Right cardiac atrium (tissue), 5 donors: ENCODE measurements at regions not wholly inside any gene's neighbourhood (a gene's known extent, or its start where the extent isn't known, plus 50 kb on each side); places are given as distances from the start of the nearest gene placed in this dataset.
A peak's percentile ranks its signal among the peaks of the same experiment; 100 is the strongest.

Experiments used
- ATAC-seq, 2 donors: fragments of 200-7000 bp; cut with Tn5 transposase; one replicate each; pipeline versions ENCODE4 v1.8.0 to v1.9.1; 2020; ENCODE audit warnings: moderate library complexity in 2 of 2, mild to moderate bottlenecking in 1 of 2
- DNase-seq, 3 donors: peaks; one replicate each; pipeline ENCODE4 v3.0.0-alpha.2; 2020
- H3K27ac ChIP-seq: one replicate; pipeline ENCODE4 v1.5.1; 2013; ENCODE audit warnings: mild to moderate bottlenecking, low read length, control low read depth, moderate library complexity
- H3K27me3 ChIP-seq: one replicate; pipeline ENCODE4 v1.6.1; 2013; ENCODE audit not compliant: control insufficient read depth, insufficient read depth
- H3K4me1 ChIP-seq: one replicate; pipeline ENCODE4 v1.6.1; 2013; ENCODE audit warnings: low read length; ENCODE audit not compliant: control insufficient read depth, insufficient read depth
- H3K4me3 ChIP-seq: one replicate; pipeline ENCODE4 v1.5.1; 2013; ENCODE audit warnings: low read length, control low read depth
- H3K9me3 ChIP-seq: one replicate; pipeline ENCODE4 v1.6.1; 2013; ENCODE audit warnings: low read length; ENCODE audit not compliant: control insufficient read depth
- WGBS: extraction: QIAGEN DNeasy Blood & Tissue Kit; methylation state at CpG from one replicate; pipeline ENCODE4 v1.1.7; 2013; 5-methylcytosine and 5-hydroxymethylcytosine counted together
- intact Hi-C, 4 donors: fragments of 100-400 bp; cut with DNase I; formaldehyde crosslinking; loops; one replicate each; pipeline versions ENCODE4 v1.11.0 to v1.14.0; 2022 to 2023
- donor health status: healthy with polysubstance abuse.
- donor health status: DM: no; HTN: yes; CAD: no.
- donor health status: DM: no; HTN: no; CAD: no.
- donor health status: DM: no; HTN: yes; CAD: no; lungs with severe emphysema.
- donor health status: DM: yes; HTN: yes; CAD: no.

- no peak overlapping the region for H3K27ac ChIP-seq
- no peak overlapping the region for H3K4me3 ChIP-seq
- H3K4me1 ChIP-seq: no peaks in the 10 kb centered on the region
- no peaks in the 10 kb centered on the region for H3K27me3 ChIP-seq
- H3K9me3 ChIP-seq: no peaks in the 10 kb centered on the region
- no peak for ATAC-seq
- DNase-seq: peak in 1 of 3 donors; percentile 28
- WGBS: 94% methylated on average over 20 of the region's 20 CpGs
- intact Hi-C loops: no loop called here
Observed at GRCh38 chr18:30352551-30353168, 689.9 kb downstream of the DSC3 start.

- no peaks in the 10 kb centered on the region for H3K27me3 ChIP-seq
- intact Hi-C loops: no loop called here
- no peak for DNase-seq
- no peaks in the 10 kb centered on the region for H3K9me3 ChIP-seq
- H3K4me1 ChIP-seq: no peaks in the 10 kb centered on the region
- no peak for ATAC-seq
- no peak overlapping the region for H3K27ac ChIP-seq
- H3K4me3 ChIP-seq: no peak overlapping the region
- 46% methylated on average over 1 of the region's 1 CpG for whole genome bisulfite sequencing
Observed at GRCh38 chr18:30350263-30350662, 692.3 kb downstream of the DSC3 start.

- H3K4me3 ChIP-seq: no peak overlapping the region
- DNase-seq: no peak
- WGBS: 68% methylated on average over 2 of the region's 2 CpGs
- no peaks in the 10 kb centered on the region for H3K4me1 ChIP-seq
- H3K27ac ChIP-seq: no peak overlapping the region
- ATAC-seq: no peak
- no peaks in the 10 kb centered on the region for H3K9me3 ChIP-seq
- intact Hi-C loops: no loop called here
- no peaks in the 10 kb centered on the region for H3K27me3 ChIP-seq
Observed at GRCh38 chr18:30343090-30343489, 699.5 kb downstream of the DSC3 start.

GRCh38 chr18:30342675-30343074 is 699.9 kb downstream of the DSC3 start:
- Histone ChIP-seq H3K27me3 (no peaks in the 10 kb centered on the region), H3K9me3 (no peaks in the 10 kb centered on the region), H3K27ac (no peak overlapping the region), H3K4me3 (no peak overlapping the region), H3K4me1 (no peaks in the 10 kb centered on the region)
- intact Hi-C loops: no loop called here
- no peak for ATAC-seq
- WGBS: 80% methylated on average over 2 of the region's 2 CpGs
- no peak for DNase-seq

GRCh38 chr18:30334781-30335180 is 707.8 kb downstream of the DSC3 start:
- WGBS: 82% methylated on average over 7 of the region's 7 CpGs
- Histone ChIP-seq H3K27ac (no peak overlapping the region), H3K9me3 (no peaks in the 10 kb centered on the region), H3K27me3 (no peaks in the 10 kb centered on the region), H3K4me1 (no peaks in the 10 kb centered on the region), H3K4me3 (no peak overlapping the region)
- intact Hi-C loops: no loop called here
- ATAC-seq (no peak), DNase-seq (no peak)

- ATAC-seq: no peak
- 84% methylated on average over 4 of the region's 4 CpGs for WGBS
- Histone ChIP-seq H3K9me3 (no peaks in the 10 kb centered on the region), H3K4me1 (no peaks in the 10 kb centered on the region), H3K4me3 (no peak overlapping the region), H3K27me3 (no peaks in the 10 kb centered on the region), H3K27ac (no peak overlapping the region)
- DNase-seq: no peak
- intact Hi-C loops: no loop called here
Observed at GRCh38 chr18:30333310-30333709, 709.2 kb downstream of the DSC3 start.

GRCh38 chr18:30328839-30329238 is 713.7 kb downstream of the DSC3 start:
- intact Hi-C loops: no loop called here
- H3K4me1 ChIP-seq: no peaks in the 10 kb centered on the region
- no peak for ATAC-seq
- 89% methylated on average over 3 of the region's 3 CpGs for WGBS
- no peak overlapping the region for H3K27ac ChIP-seq
- no peaks in the 10 kb centered on the region for H3K9me3 ChIP-seq
- no peaks in the 10 kb centered on the region for H3K27me3 ChIP-seq
- DNase-seq: no peak
- no peak overlapping the region for H3K4me3 ChIP-seq

GRCh38 chr18:30302181-30302580 is 740.4 kb downstream of the DSC3 start:
- H3K27ac ChIP-seq: no peak overlapping the region
- H3K27me3 ChIP-seq: no peaks in the 10 kb centered on the region
- H3K4me3 ChIP-seq: no peak overlapping the region
- H3K4me1 ChIP-seq: no peaks in the 10 kb centered on the region
- DNase-seq (no peak), ATAC-seq (no peak)
- no peaks in the 10 kb centered on the region for H3K9me3 ChIP-seq
- intact Hi-C loops: no loop called here

GRCh38 chr18:30298769-30299168 is 743.8 kb downstream of the DSC3 start:
- H3K4me3 ChIP-seq: no peak overlapping the region
- H3K27ac ChIP-seq: no peak overlapping the region
- intact Hi-C loops: no loop called here
- H3K9me3 ChIP-seq: no peaks in the 10 kb centered on the region
- ATAC-seq (no peak), DNase-seq (no peak)
- no peaks in the 10 kb centered on the region for H3K4me1 ChIP-seq
- H3K27me3 ChIP-seq: no peaks in the 10 kb centered on the region
- 75% methylated on average over 2 of the region's 2 CpGs for WGBS

GRCh38 chr18:30288662-30289414 is 753.7 kb downstream of the DSC3 start:
- DNase-seq: no peak
- H3K27ac ChIP-seq: no peak overlapping the region
- intact Hi-C loops: loop anchor here in 1 of 4 donors (10.0 kb wide), 1 partner anchor 414 kb away; no protein-coding TSS in a partner anchor
- 51% methylated on average over 6 of the region's 6 CpGs for WGBS
- no peaks in the 10 kb centered on the region for H3K27me3 ChIP-seq
- H3K4me1 ChIP-seq: no peaks in the 10 kb centered on the region
- no peak for ATAC-seq
- no peak overlapping the region for H3K4me3 ChIP-seq
- no peaks in the 10 kb centered on the region for H3K9me3 ChIP-seq

- WGBS: 45% methylated on average over 5 of the region's 5 CpGs
- Histone ChIP-seq H3K9me3 (no peaks in the 10 kb centered on the region), H3K27me3 (no peaks in the 10 kb centered on the region), H3K27ac (no peak overlapping the region), H3K4me1 (no peaks in the 10 kb centered on the region), H3K4me3 (no peak overlapping the region)
- no peak for DNase-seq
- ATAC-seq: no peak
- intact Hi-C loops: loop anchor here in 1 of 4 donors (10.0 kb wide), 1 partner anchor 406 kb away; no protein-coding TSS in a partner anchor
Observed at GRCh38 chr18:30280861-30281470, 761.6 kb downstream of the DSC3 start.
